Natural killer cell (primary cell): ENCODE measurements at regions not wholly inside any gene's neighbourhood (a gene's known extent, or its start where the extent isn't known, plus 50 kb on each side); places are given as distances from the start of the nearest gene placed in this dataset.

Source experiments
- ATAC-seq, 3 donors: fragments of 150-1000 bp in 2 of 3; fragments of 200-7000 bp in 1 of 3; cut with Tn5 transposase; 1 replicate in 1 of 3; 2 replicates in 2 of 3; pipeline ENCODE4 v1.10.0; 2021; ENCODE audit warnings: mild to moderate bottlenecking in 2 of 3, moderate library complexity in 2 of 3
- DNase-seq, 2 donors: peaks; one replicate each; pipeline versions ENCODE4 v3.0.0 to v3.0.0-alpha.2; 2013 to 2021; ENCODE audit warnings: mixed read lengths in 1 of 2
- H3K27ac ChIP-seq: one replicate; pipeline ENCODE4 v1.5.1; 2013; ENCODE audit warnings: mild to moderate bottlenecking, low read length
- H3K27me3 ChIP-seq: one replicate; pipeline ENCODE4 v1.6.1; 2013; ENCODE audit warnings: low read length; ENCODE audit not compliant: control insufficient read depth, insufficient read depth
- H3K36me3 ChIP-seq: one replicate; pipeline ENCODE4 v1.6.1; 2013; ENCODE audit warnings: low read length; ENCODE audit not compliant: control insufficient read depth, insufficient read depth
- H3K4me1 ChIP-seq: one replicate; pipeline ENCODE4 v1.6.1; 2013; ENCODE audit warnings: low read length; ENCODE audit not compliant: control insufficient read depth, insufficient read depth
- H3K4me3 ChIP-seq: one replicate; pipeline ENCODE4 v1.5.1; 2013; ENCODE audit warnings: low read length
- H3K9me3 ChIP-seq: one replicate; pipeline ENCODE4 v1.6.1; 2013; ENCODE audit warnings: low read length; ENCODE audit not compliant: control insufficient read depth, insufficient read depth
- H3K27ac Mint-ChIP-seq, 2 donors: one replicate each; pipeline ENCODE4 v1.8.0; 2022; ENCODE audit warnings: mild to moderate bottlenecking in 2 of 2, mixed read lengths in 2 of 2, moderate library complexity in 1 of 2
- H3K27me3 Mint-ChIP-seq, 2 donors: one replicate each; pipeline ENCODE4 v1.8.0; 2022; ENCODE audit warnings: low read depth in 2 of 2, mixed read lengths in 2 of 2
- H3K36me3 Mint-ChIP-seq: one replicate; pipeline ENCODE4 v1.8.0; 2022; ENCODE audit warnings: mixed read lengths
- H3K4me1 Mint-ChIP-seq, 2 donors: one replicate each; pipeline ENCODE4 v1.8.0; 2022; ENCODE audit warnings: mixed read lengths in 2 of 2
- H3K4me3 Mint-ChIP-seq: one replicate; pipeline ENCODE4 v1.8.0; 2022; ENCODE audit warnings: mild to moderate bottlenecking, moderate library complexity, mixed read lengths
- H3K9me3 Mint-ChIP-seq, 2 donors: one replicate each; pipeline ENCODE4 v1.8.0; 2022; ENCODE audit warnings: mixed read lengths in 2 of 2
- CTCF ChIP-seq: fragments of 200-600 bp; IDR thresholded peaks from one replicate; pipeline ENCODE4 v1.8.0; 2022; ENCODE audit warnings: antibody characterized with exemption
- WGBS: methylation state at CpG from one replicate; pipeline ENCODE4 v1.1.7; 2013; ENCODE audit warnings: missing lambda C conversion rate; ENCODE audit not compliant: insufficient coverage; 5-methylcytosine and 5-hydroxymethylcytosine counted together
- intact Hi-C: fragments of 100-400 bp; cut with micrococcal nuclease; formaldehyde crosslinking; loops from one replicate; pipeline ENCODE4 v1.14.2; 2022

DNA sequence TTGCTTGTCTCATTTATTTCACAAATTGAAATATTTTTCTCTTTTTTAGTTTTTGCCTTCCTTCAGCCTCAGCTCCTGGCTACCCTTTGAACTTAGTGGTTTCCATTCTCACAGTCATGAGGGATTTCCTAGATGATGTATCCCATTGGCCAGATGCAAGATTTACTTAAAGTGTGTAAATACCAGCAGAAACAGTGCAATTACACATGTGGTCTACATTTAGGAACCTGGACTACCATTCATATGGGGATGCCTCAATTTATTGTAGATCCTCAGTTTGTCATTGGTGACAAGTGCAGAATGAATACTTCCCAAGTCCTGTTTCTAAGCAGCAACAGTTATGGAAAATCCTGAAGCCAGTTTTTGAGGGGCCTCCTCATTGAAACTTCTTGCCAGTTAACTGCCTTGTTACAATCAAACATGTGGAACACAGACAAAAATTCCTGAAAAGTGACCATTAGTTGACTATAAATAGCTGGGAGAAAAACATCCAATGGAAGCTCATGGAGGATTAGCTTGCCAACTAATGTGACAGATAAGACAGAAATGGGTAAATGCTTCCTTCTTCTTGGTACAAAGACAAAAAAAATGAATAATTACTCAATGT, 113.6 kb upstream of the FER start:
- no peaks in the 10 kb centered on the region for H3K36me3 Mint-ChIP-seq
- H3K27me3 Mint-ChIP-seq = peaks cover 5 to 7% of the 10 kb centered on the region in 2 donors
- no peaks in the 10 kb centered on the region for H3K9me3 Mint-ChIP-seq
- no peak for TF ChIP-seq CTCF
- no peaks in the 10 kb centered on the region for H3K27me3 ChIP-seq
- no peak overlapping the region for H3K4me3 Mint-ChIP-seq
- H3K27ac Mint-ChIP-seq = no peak overlapping the region
- DNase-seq = no peak
- H3K4me1 Mint-ChIP-seq = no peaks in the 10 kb centered on the region
- ATAC-seq = no peak
- H3K27ac ChIP-seq = no peak overlapping the region
- no peak overlapping the region for H3K4me3 ChIP-seq
- H3K36me3 ChIP-seq = no peaks in the 10 kb centered on the region
- intact Hi-C loops = no loop called here
- H3K4me1 ChIP-seq = no peaks in the 10 kb centered on the region
- no peaks in the 10 kb centered on the region for H3K9me3 ChIP-seq

GRCh38 chr5:108629779-108630528, 117.7 kb upstream of the FER start:
- TF ChIP-seq CTCF = no peak
- Mint-ChIP-seq H3K9me3 (no peaks in the 10 kb centered on the region), H3K27ac (no peak overlapping the region), H3K27me3 (peaks cover 7 to 10% of the 10 kb centered on the region in 2 donors), H3K4me1 (no peaks in the 10 kb centered on the region), H3K36me3 (no peaks in the 10 kb centered on the region), H3K4me3 (no peak overlapping the region)
- ATAC-seq (no peak), DNase-seq (no peak)
- WGBS = 92% methylated on average over 2 of the region's 2 CpGs
- Histone ChIP-seq H3K4me3 (no peak overlapping the region), H3K4me1 (no peaks in the 10 kb centered on the region), H3K27ac (no peak overlapping the region), H3K27me3 (no peaks in the 10 kb centered on the region), H3K36me3 (no peaks in the 10 kb centered on the region), H3K9me3 (no peaks in the 10 kb centered on the region)
- intact Hi-C loops = no loop called here

- H3K9me3 ChIP-seq = no peaks in the 10 kb centered on the region
- WGBS = 100% methylated on average over 2 of the region's 2 CpGs
- ATAC-seq = no peak
- H3K27me3 ChIP-seq = no peaks in the 10 kb centered on the region
- TF ChIP-seq CTCF = no peak
- no peak overlapping the region for H3K4me3 ChIP-seq
- Mint-ChIP-seq H3K27ac (no peak overlapping the region), H3K4me3 (no peak overlapping the region), H3K9me3 (no peaks in the 10 kb centered on the region), H3K36me3 (no peaks in the 10 kb centered on the region), H3K27me3 (peaks cover 5 to 7% of the 10 kb centered on the region in 2 donors), H3K4me1 (no peaks in the 10 kb centered on the region)
- H3K27ac ChIP-seq = no peak overlapping the region
- DNase-seq = no peak
- intact Hi-C loops = no loop called here
- no peaks in the 10 kb centered on the region for H3K36me3 ChIP-seq
- H3K4me1 ChIP-seq = no peaks in the 10 kb centered on the region
Observed at GRCh38 chr5:108625654-108626053, 122.0 kb upstream of the FER start.

- intact Hi-C loops = no loop called here
- no peaks in the 10 kb centered on the region for H3K4me1 ChIP-seq
- TF ChIP-seq CTCF = no peak
- H3K27me3 ChIP-seq = no peaks in the 10 kb centered on the region
- DNase-seq (no peak), ATAC-seq (no peak)
- H3K36me3 ChIP-seq = no peaks in the 10 kb centered on the region
- H3K36me3 Mint-ChIP-seq = no peaks in the 10 kb centered on the region
- no peaks in the 10 kb centered on the region for H3K4me1 Mint-ChIP-seq
- no peak overlapping the region for H3K4me3 ChIP-seq
- no peak overlapping the region for H3K27ac ChIP-seq
- H3K27ac Mint-ChIP-seq = no peak overlapping the region
- no peaks in the 10 kb centered on the region for H3K9me3 Mint-ChIP-seq
- no peaks in the 10 kb centered on the region for H3K9me3 ChIP-seq
- peaks cover 5 to 7% of the 10 kb centered on the region in 2 donors for H3K27me3 Mint-ChIP-seq
- no peak overlapping the region for H3K4me3 Mint-ChIP-seq
Observed at GRCh38 chr5:108623826-108624225, 123.9 kb upstream of the FER start.
